T47D (cell line): ENCODE measurements at regions not wholly inside any gene's neighbourhood (a gene's known extent, or its start where the extent isn't known, plus 50 kb on each side); places are given as distances from the start of the nearest gene placed in this dataset.

Experiments used
- DNase-seq, 2 experiments: peaks; one replicate each; pipeline versions ENCODE4 v3.0.0 to v3.0.0-alpha.2; 2011 to 2012; ENCODE audit warnings: low read depth in 1 of 2, low spot score in 1 of 2
- JUND ChIP-seq: IDR thresholded peaks from 2 replicates; pipeline ENCODE4 v1.6.1; 2012; ENCODE audit warnings: low read depth
- in situ Hi-C: cut with HindIII; loops from 2 replicates; pipeline ENCODE4 v1.10.0; 2016; ENCODE audit warnings: low sequenced_read_pairs, low pct_unique_long_range_greater_than_20kb

DNA sequence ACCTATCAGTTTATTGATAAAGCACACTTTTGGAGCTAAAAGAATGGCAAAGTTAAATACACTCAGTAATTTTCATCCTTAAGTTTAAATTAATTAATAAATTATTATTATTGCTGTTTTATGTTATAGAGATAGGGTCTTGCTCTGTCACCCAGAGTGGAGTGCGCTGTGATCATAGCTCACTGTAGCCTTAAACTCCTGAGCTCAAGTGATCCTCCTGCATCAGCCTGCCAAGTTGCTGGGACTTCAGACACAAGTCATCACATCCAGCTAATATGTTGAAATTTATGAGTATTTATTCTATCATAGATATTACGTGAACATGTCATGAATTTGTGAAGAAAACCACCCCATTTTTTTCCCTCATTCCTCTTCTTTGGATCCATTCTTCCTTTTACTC, 64.2 kb downstream of the GJA1 start:
- no peak for TF ChIP-seq JUND
- in situ Hi-C loops, result no loop called here
- DNase-seq, result no peak

DNA sequence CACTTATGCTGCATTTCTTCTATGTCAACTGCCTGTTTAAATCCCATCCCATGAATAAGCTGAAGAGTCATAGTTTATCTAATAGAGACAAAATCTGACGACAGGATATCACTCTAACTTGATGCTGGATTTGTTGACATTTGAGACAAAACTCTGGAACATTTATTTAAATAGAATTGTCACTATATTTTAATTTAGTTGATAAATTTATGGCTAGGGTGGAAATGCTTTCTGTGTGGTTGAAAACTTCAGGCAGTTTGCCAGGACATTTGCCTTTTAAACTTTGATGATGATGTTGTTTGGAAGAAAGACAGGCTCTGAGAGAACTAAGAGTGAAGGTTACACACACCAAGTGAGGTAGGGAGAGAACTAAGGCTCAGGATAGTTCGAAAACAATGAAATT, 68.1 kb downstream of the GJA1 start:
- in situ Hi-C loops, result no loop called here
- no peak for DNase-seq
- no peak for TF ChIP-seq JUND

DNA sequence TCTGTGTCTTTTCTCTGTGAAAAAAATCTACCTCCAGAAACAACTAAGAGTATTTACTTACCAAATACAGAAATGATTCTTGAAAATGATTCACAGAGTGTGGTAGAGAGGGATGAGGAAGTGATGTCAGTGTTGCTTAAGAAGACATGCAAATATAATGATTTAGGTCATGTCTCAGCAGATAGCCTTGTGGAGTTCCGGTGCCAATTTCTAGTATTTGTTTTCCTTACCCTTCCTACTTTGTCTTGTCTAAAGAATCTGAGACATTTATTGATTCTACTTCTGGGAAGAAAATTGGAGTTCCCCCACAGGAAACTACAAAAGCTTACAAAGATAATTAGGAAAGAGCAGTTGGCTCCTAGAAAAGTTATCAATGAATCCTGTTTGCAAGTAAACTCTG, 68.8 kb downstream of the GJA1 start:
- DNase-seq, result no peak
- in situ Hi-C loops, result no loop called here
- no peak for TF ChIP-seq JUND

DNA sequence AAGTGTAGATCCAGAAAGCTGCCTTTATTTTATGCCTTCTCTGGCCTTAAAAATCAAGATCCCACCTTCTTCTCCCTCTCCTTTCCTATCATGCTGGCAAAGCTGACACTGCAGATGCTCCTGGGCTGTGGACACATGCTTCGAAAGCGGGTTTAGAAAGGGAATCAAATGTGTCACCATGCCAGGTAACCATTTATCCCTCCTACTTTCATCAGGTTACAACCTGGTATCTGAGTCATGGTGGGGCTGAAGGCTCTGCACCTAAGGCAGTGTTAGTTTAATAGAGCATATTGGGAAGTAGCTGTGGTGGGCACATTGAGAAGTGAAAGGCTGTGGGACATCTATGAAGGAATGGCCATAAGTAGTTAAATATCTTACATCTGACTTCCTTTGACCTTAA, 69.8 kb downstream of the GJA1 start:
- DNase-seq, result no peak
- in situ Hi-C loops, result no loop called here
- TF ChIP-seq JUND, result no peak

DNA sequence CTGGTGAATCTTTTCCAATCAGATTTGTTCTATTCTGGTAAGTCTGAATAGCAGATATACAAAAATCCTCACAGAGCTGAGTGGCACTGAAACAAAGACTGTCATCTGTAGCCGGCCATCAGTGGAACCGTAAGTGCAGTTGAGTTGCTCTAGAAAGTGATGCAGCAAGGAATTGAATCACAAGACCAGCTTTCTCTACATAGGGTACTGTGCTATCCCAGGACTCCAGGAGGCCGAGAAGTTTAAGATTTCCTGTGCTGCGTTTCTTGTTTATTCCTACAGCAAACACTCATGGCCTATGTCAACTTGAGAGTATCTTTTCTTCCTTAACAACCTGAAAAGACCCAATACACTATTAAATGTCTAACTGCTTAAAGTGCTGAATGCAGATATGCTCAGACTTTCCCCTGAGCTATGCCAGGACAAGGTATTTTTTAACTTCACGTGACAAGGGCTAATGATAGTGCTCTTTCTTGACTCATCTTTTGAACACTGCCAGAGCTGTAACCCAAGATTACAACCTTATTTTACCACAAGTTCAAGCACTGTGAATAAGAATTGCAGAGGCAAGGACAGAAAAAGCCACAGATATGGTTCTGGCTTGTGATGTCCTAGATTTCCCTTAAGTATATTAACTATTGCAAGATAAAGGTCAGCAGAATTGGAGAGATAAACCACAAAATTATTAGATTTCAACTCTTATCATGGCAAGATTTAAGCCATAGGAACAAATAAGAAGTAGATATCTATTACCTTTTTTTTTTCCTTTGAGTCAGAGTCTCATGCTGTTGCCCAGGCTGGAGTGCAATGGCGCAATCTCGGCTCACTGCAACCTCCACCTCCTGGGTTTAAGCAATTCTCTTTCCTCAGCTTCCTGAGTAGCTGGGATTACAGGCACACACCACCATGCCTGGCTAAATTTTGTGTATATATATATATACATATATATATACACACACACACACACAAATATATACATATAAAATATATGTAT, 71.6 kb downstream of the GJA1 start:
- DNase-seq, result no peak
- in situ Hi-C loops, result no loop called here
- no peak for TF ChIP-seq JUND

DNA sequence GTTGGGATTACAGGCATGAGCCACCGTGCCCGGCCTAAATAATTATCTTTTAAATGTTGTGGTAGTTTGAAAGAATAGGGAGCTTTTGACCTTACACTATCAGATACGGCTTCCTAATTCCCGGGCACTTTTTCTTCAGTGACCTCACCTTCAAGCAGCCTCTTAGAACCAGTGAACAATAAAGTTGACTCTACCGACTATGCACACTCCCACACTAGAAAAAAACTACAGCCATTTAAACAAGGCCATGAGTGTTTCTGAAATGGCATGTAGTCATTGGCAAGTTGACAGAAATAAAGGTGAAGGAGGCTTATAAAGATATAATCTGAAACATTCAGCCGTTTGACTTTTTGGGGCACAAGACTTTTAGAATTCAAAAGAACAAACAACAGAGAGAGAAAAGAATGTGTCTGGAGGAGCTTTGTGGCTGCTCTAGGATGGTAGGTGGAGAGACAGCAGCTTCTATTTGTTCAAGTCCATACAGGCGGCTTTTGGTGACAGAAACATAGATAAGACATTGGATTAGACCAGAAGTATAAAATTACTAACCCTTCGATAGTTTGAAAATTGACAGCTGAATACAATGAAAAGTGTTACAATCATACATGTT, 75.2 kb downstream of the GJA1 start:
- DNase-seq, result peak in 1 of 2 experiments; percentile 74
- no peak for TF ChIP-seq JUND
- in situ Hi-C loops, result no loop called here

DNA sequence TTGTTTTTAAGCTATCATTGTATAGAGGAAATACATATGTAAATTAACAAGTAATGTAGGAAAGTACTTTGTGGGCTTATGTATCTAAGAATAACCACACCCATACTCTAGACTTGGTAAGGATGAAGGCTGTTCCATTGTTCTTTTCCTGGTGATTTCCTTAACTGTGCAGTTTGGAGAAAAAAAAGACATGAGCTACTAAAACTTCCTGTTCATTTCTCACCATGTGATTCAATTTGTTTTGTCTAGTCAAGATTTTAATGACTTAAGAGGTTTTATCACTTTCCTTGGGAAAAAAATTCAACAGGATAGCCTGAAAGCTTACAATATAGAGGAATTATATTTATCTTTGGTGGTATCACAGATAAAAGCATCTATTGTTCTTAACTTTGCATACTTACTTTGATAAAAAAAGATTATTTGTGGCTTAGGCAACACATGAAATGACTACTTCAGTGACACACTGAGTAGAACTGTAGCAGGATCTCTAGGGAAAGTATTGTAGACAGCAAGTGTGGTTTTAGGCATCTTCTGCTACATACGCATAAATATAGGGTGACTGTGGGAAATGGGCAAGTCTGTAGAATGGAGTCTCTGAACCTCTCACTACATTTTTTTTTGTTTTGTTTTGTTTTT, 80.3 kb downstream of the GJA1 start:
- DNase-seq, result no peak
- in situ Hi-C loops, result no loop called here
- TF ChIP-seq JUND, result no peak

DNA sequence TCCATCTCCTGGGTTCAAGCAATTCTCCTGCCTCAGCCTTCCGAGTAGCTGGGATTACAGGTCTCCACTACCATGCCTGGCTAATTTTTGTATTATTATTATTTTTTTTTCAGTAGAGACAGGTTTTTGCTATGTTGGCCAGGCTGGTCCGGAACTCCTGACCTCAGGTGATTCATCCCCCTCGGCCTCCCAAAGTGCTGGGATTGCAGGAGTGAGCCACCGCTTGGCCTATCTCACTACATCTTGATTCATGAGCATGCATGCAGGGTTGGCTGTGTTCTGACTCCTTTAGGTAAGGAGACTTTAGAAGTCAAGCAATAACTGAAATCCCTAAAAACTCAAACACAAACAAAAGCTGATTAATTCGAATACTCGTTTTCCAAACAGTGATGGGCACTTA, 80.9 kb downstream of the GJA1 start:
- DNase-seq, result no peak
- in situ Hi-C loops, result no loop called here
- TF ChIP-seq JUND, result no peak

DNA sequence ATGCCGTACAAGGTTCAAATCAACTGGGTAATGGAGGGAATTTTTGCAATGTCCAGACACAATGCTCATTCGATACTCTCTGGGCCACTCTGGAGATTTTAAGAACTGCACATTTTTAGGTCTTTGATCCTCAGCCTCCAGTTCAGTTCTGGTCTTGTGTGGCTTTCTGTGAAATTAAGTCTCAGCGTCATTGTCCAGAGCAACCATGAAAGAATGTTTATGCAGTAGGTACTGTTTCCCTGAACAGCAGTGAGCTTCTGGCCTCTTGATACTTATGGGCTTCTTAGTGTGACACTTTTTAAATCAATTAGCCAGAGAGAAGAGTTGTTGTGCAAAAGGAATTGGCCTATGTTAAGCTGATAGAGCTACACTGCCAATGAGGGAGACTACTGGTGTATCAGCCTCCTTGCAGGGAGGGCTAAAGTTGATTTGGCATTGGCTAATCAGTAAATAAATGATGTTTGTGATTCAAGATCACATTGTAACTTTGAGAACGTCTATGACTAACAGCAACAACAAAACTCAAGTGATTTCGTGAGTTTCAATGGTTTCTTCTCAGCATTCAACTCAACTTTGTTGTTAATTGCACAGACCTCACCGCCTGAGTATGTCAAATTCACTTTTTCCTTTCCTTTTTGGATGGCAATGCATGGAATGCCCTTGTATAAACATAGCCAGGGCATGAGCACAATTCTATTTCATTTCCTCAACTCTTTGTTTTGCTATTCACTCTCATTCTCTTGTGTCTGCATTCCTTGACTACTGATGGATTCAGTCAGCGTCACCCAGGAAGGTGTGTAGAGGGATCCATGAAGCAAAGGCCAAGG, 85.1 kb downstream of the GJA1 start:
- DNase-seq, result no peak
- in situ Hi-C loops, result no loop called here
- TF ChIP-seq JUND, result no peak

DNA sequence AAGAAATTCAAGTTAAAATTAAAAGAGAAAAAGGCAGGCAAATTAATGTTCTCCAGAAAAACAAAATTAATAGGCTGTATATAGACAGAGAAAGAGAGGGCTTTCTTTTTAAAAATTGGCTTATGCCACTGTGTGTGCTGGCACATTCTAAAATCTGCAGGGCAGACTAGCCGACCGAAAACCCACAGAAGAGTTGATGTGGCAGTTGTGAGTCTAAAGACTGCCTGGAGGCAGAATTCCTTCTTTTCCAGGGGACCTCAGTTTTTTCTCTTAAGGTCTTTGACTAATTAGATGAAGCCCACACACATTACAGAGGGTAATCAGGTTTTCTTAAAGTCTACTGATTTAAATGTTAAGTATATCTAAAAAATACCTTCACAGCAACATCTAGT, 85.7 kb downstream of the GJA1 start:
- no peak for DNase-seq
- in situ Hi-C loops, result no loop called here
- no peak for TF ChIP-seq JUND

DNA sequence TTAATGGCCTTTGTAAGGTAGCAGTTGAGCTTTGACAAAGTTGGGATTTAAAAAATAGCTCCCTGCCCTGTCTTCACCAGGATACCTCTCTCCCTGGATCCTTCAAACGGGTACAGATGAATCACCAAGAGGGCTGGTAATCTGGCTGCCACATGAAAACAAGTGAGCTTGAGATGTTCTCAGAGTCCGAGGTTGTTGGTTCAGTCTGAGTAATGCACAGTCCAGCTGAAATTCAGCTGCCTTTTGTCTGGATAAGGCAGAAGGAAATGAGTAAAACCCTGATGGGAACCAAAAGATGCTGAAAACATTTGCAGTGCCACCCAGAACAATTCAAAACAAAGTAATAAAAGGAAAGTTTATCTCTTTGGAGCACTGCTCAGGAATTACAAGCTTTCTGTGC, 86.8 kb downstream of the GJA1 start:
- in situ Hi-C loops, result no loop called here
- no peak for TF ChIP-seq JUND
- no peak for DNase-seq

DNA sequence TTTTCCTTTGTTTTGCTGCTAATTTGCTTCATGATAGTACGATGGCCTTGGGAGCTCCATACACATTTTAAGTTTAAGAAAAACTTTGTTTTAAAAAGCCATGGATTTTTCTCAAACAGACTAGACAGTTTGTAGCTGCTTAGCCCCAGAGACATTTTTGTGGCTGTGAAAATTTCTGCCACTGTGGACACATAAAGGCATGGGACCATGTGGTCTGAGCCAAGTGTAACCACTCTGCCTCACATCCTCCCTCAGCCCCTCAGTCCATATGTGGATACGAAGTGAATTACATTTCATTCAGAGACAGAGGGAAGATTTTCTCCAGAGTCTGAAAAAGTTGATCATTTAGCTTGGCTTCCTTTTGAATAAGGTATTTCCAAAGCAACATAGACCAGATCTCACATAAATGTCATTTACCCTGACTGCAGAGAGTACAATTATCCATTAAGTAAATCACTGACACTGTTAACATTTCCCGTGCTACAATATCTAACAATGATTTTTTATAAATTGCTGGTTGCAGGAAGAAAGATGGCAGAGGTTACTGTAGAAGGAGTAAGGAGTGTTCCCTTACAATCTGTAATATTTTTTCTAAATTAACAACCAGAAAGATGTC, 87.4 kb downstream of the GJA1 start:
- in situ Hi-C loops, result no loop called here
- no peak for DNase-seq
- TF ChIP-seq JUND, result no peak
